GM12878 (cell line): ENCODE measurements at regions not wholly inside any gene's neighbourhood (a gene's known extent, or its start where the extent isn't known, plus 50 kb on each side); places are given as distances from the start of the nearest gene placed in this dataset.

Experiments
- ATAC-seq: fragments of 200-7000 bp; cut with Tn5 transposase; 3 replicates; pipeline ENCODE4 v1.9.1; 2020; ENCODE audit warnings: mild to moderate bottlenecking, moderate library complexity
- BruUV-seq: library from RNA; stranded (reverse); fragments of 400-500 nt; replicated peaks from 2 replicates; lab custom pipeline; 2021; lab: Mats Ljungman, UMichigan
- CTCF ChIA-PET: fragments of 300-600 bp; sonication (Branson Sonifier 250); formaldehyde crosslinking; extraction: SDS; loops from one replicate; lab custom pipeline; 2021; ENCODE audit warnings: inconsistent platforms; lab: Yijun Ruan, JAX
- POLR2A ChIA-PET: fragments of 350-600 bp; formaldehyde crosslinking; extraction: SDS; loops from one replicate; lab custom pipeline; 2021; ENCODE audit warnings: inconsistent platforms; lab: Charles Lee
- RAD21 ChIA-PET: fragments of 300-600 bp; sonication (Branson Sonifier 250); formaldehyde crosslinking; loops from one replicate; lab custom pipeline; 2023; ENCODE audit warnings: antibody characterized with exemption; ENCODE audit not compliant: unreplicated experiment; lab: Charles Lee
- SMC1A ChIA-PET: fragments of 300-600 bp; sonication (Branson Sonifier 250); formaldehyde crosslinking; loops from one replicate; lab custom pipeline; 2023; ENCODE audit not compliant: unreplicated experiment, uncharacterized antibody; lab: Charles Lee
- DNase-seq: peaks from one replicate; pipeline ENCODE4 v3.0.0-alpha.2; 2011; ENCODE audit warnings: low read depth, low spot score
- FAIRE-seq: peaks from 3 replicates; lab custom pipeline; 2011; peaks lifted over from hg19 to GRCh38; lab: Jason Lieb, UNC
- H2AFZ ChIP-seq: 2 replicates; pipeline ENCODE4 v1.6.0; 2011; ENCODE audit warnings: low read depth, low read length, control low read depth; ENCODE audit not compliant: control insufficient read depth
- H3K27ac ChIP-seq: 2 replicates; pipeline ENCODE4 v1.5.1; 2011; ENCODE audit warnings: control low read depth; ENCODE audit not compliant: control insufficient read depth, insufficient read depth
- H3K27me3 ChIP-seq, 2 experiments: replicated peaks in 1 of 2; 2 replicates each; pipeline versions ENCODE4 v1.6.0 to v1.6.1; 2011; ENCODE audit warnings: low read length in 1 of 2; ENCODE audit not compliant: control insufficient read depth in 2 of 2, insufficient read depth in 2 of 2
- H3K36me3 ChIP-seq, 2 experiments: 2 replicates each; pipeline ENCODE4 v1.5.1; 2011; ENCODE audit warnings: low read length in 1 of 2; ENCODE audit not compliant: control insufficient read depth in 2 of 2, insufficient read depth in 2 of 2
- H3K4me1 ChIP-seq: 2 replicates; pipeline ENCODE4 v1.6.1; 2011; ENCODE audit warnings: mild to moderate bottlenecking, low read length, moderate library complexity, mixed read lengths; ENCODE audit not compliant: control insufficient read depth, insufficient read depth
- H3K4me2 ChIP-seq: 2 replicates; pipeline ENCODE4 v1.6.0; 2011; ENCODE audit warnings: control low read depth; ENCODE audit not compliant: control insufficient read depth, insufficient read depth
- H3K4me3 ChIP-seq: fragments of 200-600 bp; sonication (generic); 2 replicates; pipeline ENCODE4 v1.5.1; 2016
- H3K79me2 ChIP-seq: 2 replicates; pipeline ENCODE4 v1.6.0; 2011; ENCODE audit warnings: low read length; ENCODE audit not compliant: control insufficient read depth, insufficient read depth
- H3K9ac ChIP-seq: 2 replicates; pipeline ENCODE4 v1.8.0; 2011; ENCODE audit warnings: low read length, control low read depth, mixed read lengths; ENCODE audit not compliant: control insufficient read depth, insufficient read depth
- H3K9me3 ChIP-seq: replicated peaks from 3 replicates; pipeline ENCODE4 v1.5.1; 2011; ENCODE audit warnings: mild to moderate bottlenecking, low read length; ENCODE audit not compliant: control insufficient read depth, insufficient read depth
- H4K20me1 ChIP-seq: 2 replicates; pipeline ENCODE4 v1.6.0; 2011; ENCODE audit not compliant: control insufficient read depth, insufficient read depth
- ATF7 ChIP-seq: fragments of 450-650 bp; IDR thresholded peaks from 2 replicates; pipeline ENCODE4 v1.6.1; 2016; ENCODE audit warnings: low read depth, mild to moderate bottlenecking
- BCL11A ChIP-seq: IDR thresholded peaks from 2 replicates; pipeline ENCODE4 v1.6.1; 2011; ENCODE audit warnings: low read depth, low read length
- CHD4 ChIP-seq: fragments of 200-600 bp; sonication (generic); IDR thresholded peaks from 2 replicates; pipeline ENCODE4 v1.6.1; 2016; ENCODE audit warnings: mild to moderate bottlenecking
- DPF2 ChIP-seq: fragments of 450-650 bp; IDR thresholded peaks from 2 replicates; pipeline ENCODE4 v1.6.1; 2017; ENCODE audit warnings: mild to moderate bottlenecking
- ETV6 ChIP-seq, 2 experiments: fragments of 450-650 bp in 1 of 2; IDR thresholded peaks in 1 of 2; conservative IDR thresholded peaks in 1 of 2; 2 replicates each; pipeline ENCODE4 v1.6.1; 2014; ENCODE audit warnings: antibody characterized with exemption in 1 of 2, borderline replicate concordance in 1 of 2, low read depth in 1 of 2, mild to moderate bottlenecking in 1 of 2, moderate library complexity in 1 of 2
- HDAC6 ChIP-seq: fragments of 200-600 bp; sonication (generic); IDR thresholded peaks from one replicate; pipeline ENCODE4 v1.8.0; 2017; ENCODE audit warnings: antibody characterized with exemption; ENCODE audit not compliant: unreplicated experiment
- HDGF ChIP-seq: fragments of 450-650 bp; IDR thresholded peaks from 2 replicates; pipeline ENCODE4 v1.6.1; 2016; ENCODE audit warnings: antibody characterized with exemption
- IKZF2 ChIP-seq, 2 experiments: fragments of 450-650 bp; IDR thresholded peaks; 2 replicates each; pipeline ENCODE4 v1.6.1; 2017; ENCODE audit warnings: mild to moderate bottlenecking in 2 of 2, moderate library complexity in 2 of 2
- MEF2A ChIP-seq: IDR thresholded peaks from 2 replicates; pipeline ENCODE4 v1.6.1; 2011; ENCODE audit warnings: low read depth, mild to moderate bottlenecking, low read length, moderate library complexity; ENCODE audit not compliant: insufficient read depth
- MXI1 ChIP-seq: fragments of 150-350 bp; IDR thresholded peaks from 2 replicates; pipeline ENCODE4 v1.6.1; 2011; ENCODE audit warnings: low read depth, mild to moderate bottlenecking, inconsistent platforms, low read length, improper control_type of control experiment
- NFXL1 ChIP-seq: fragments of 450-650 bp; IDR thresholded peaks from 2 replicates; pipeline ENCODE4 v1.6.1; 2017; ENCODE audit warnings: antibody characterized with exemption, mild to moderate bottlenecking, borderline replicate concordance
- POU2F2 ChIP-seq: IDR thresholded peaks from 3 replicates; pipeline ENCODE4 v1.6.1; 2011; ENCODE audit warnings: low read depth, mild to moderate bottlenecking, low read length, borderline replicate concordance
- ZNF24 ChIP-seq: fragments of 450-650 bp; IDR thresholded peaks from 2 replicates; pipeline ENCODE4 v1.6.1; 2017; ENCODE audit warnings: antibody characterized with exemption, mild to moderate bottlenecking
- WGBS: methylation state at CpG from one replicate; pipeline ENCODE4 v1.1.6; 2016; ENCODE audit warnings: low lambda C conversion rate; ENCODE audit not compliant: insufficient replicate concordance, insufficient coverage; ENCODE audit errors: missing lambda C conversion rate; 5-methylcytosine and 5-hydroxymethylcytosine counted together
- in situ Hi-C: fragments of 300-500 bp; cut with MboI; formaldehyde crosslinking; loops from 9 replicates; pipeline ENCODE4 v1.14.3; 2018; ENCODE audit warnings: mixed read lengths
- intact Hi-C: fragments of 100-400 bp; cut with micrococcal nuclease; formaldehyde crosslinking; loops from one replicate; pipeline ENCODE4 v1.14.2; 2022; ENCODE audit not compliant: unreplicated experiment
- TF ChIP-seq, protein P1 (sequence below): IDR thresholded peaks from 2 replicates; pipeline ENCODE4 v1.6.1; 2012; ENCODE audit warnings: improper control_type of control experiment, low read depth, low read length; ENCODE audit not compliant: insufficient replicate concordance
- TF ChIP-seq, protein P2 (sequence below): IDR thresholded peaks from 2 replicates; pipeline ENCODE4 v1.6.1; 2011; ENCODE audit warnings: low read depth, mild to moderate bottlenecking, low read length, moderate library complexity, borderline replicate concordance; ENCODE audit errors: extremely low read depth

DNA sequence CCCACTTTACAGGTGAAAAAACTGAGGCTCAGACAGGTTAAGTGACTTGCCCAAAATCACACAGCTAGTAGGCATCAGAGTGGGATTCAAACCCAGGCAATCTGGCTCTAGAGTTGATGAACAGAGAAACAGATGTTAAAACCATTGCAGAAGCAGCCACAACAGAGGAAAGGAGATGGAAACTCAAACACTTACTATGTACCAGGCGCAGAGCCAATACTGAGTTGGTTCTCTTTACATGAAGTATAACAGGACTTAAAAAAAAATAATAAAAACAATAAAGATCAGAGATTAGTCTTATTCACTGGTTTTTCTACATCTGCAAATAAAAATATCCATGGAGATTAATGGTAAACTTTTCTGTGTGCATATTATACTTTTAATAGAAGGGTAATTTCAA, 84.9 kb upstream of the SPATA12 start:
- ChIA-PET POLR2A (no interaction called here), CTCF (interaction anchor here (1.2 to 1.3 kb wide), 2 partner anchors 11 to 17 kb away, joined by 4 read pairs; no protein-coding TSS in a partner anchor), RAD21 (no interaction called here), SMC1A (no interaction called here)
- WGBS = 78% methylated on average over 1 of the region's 1 CpG
- Histone ChIP-seq H3K4me3 (no peak overlapping the region), H3K4me2 (no peak overlapping the region), H4K20me1 (no peaks in the 10 kb centered on the region), H3K9ac (no peak overlapping the region), H3K36me3 (no peaks in the 10 kb centered on the region), H3K4me1 (peaks cover 2% of the 10 kb centered on the region; the same call in 1 of the 2 replicates), H3K9me3 (no peaks in the 10 kb centered on the region), H2AFZ (no peak overlapping the region), H3K79me2 (no peaks in the 10 kb centered on the region), H3K27me3 (0 out of 4 replicates have a peak, but pooled peaks cover 0 to 3% of the 10 kb centered on the region in 2 experiments), H3K27ac (no peak overlapping the region)
- intact Hi-C loops = no loop called here
- DNase-seq (no peak), FAIRE-seq (no peak), ATAC-seq (no peak)
- BruUV-seq = no TSS peak
- no peak for TF ChIP-seq HDGF
- no peak for TF ChIP-seq ZNF24
- no peak for TF ChIP-seq MXI1
- no peak for TF ChIP-seq NFXL1
- TF ChIP-seq IKZF2 (IDR thresholded peaks at IDR 0.05) = no peak
- TF ChIP-seq, protein P1, sequence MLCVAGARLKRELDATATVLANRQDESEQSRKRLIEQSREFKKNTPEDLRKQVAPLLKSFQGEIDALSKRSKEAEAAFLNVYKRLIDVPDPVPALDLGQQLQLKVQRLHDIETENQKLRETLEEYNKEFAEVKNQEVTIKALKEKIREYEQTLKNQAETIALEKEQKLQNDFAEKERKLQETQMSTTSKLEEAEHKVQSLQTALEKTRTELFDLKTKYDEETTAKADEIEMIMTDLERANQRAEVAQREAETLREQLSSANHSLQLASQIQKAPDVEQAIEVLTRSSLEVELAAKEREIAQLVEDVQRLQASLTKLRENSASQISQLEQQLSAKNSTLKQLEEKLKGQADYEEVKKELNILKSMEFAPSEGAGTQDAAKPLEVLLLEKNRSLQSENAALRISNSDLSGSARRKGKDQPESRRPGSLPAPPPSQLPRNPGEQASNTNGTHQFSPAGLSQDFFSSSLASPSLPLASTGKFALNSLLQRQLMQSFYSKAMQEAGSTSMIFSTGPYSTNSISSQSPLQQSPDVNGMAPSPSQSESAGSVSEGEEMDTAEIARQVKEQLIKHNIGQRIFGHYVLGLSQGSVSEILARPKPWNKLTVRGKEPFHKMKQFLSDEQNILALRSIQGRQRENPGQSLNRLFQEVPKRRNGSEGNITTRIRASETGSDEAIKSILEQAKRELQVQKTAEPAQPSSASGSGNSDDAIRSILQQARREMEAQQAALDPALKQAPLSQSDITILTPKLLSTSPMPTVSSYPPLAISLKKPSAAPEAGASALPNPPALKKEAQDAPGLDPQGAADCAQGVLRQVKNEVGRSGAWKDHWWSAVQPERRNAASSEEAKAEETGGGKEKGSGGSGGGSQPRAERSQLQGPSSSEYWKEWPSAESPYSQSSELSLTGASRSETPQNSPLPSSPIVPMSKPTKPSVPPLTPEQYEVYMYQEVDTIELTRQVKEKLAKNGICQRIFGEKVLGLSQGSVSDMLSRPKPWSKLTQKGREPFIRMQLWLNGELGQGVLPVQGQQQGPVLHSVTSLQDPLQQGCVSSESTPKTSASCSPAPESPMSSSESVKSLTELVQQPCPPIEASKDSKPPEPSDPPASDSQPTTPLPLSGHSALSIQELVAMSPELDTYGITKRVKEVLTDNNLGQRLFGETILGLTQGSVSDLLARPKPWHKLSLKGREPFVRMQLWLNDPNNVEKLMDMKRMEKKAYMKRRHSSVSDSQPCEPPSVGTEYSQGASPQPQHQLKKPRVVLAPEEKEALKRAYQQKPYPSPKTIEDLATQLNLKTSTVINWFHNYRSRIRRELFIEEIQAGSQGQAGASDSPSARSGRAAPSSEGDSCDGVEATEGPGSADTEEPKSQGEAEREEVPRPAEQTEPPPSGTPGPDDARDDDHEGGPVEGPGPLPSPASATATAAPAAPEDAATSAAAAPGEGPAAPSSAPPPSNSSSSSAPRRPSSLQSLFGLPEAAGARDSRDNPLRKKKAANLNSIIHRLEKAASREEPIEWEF = no peak
- TF ChIP-seq CHD4 = no peak
- no peak for TF ChIP-seq BCL11A
- no peak for TF ChIP-seq POU2F2
- TF ChIP-seq, protein P2, sequence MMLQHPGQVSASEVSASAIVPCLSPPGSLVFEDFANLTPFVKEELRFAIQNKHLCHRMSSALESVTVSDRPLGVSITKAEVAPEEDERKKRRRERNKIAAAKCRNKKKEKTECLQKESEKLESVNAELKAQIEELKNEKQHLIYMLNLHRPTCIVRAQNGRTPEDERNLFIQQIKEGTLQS = no peak
- no peak for TF ChIP-seq DPF2
- no peak for TF ChIP-seq HDAC6
- no peak for TF ChIP-seq ATF7
- TF ChIP-seq MEF2A = no peak
- TF ChIP-seq ETV6 (conservative IDR thresholded peaks at IDR 0.05 in 1 of 2, IDR thresholded peaks at IDR 0.05 in 1 of 2; ENCODE audit: borderline replicate concordance in 1 of 2, low read depth in 1 of 2) = no peak
- in situ Hi-C loops = no loop called here
